Hepatocyte (in vitro differentiated cells): ENCODE measurements at regions not wholly inside any gene's neighbourhood (a gene's known extent, or its start where the extent isn't known, plus 50 kb on each side); places are given as distances from the start of the nearest gene placed in this dataset.
"Not testable (repeated sequence)": the region's sequence is repeated elsewhere in the genome, so short reads cannot be mapped to it uniquely, and the experiment has no call there.

Experiments
- DNase-seq: peaks from one replicate; pipeline ENCODE4 v3.0.0-alpha.2; 2016; ENCODE audit warnings: low spot score
- H2AFZ ChIP-seq: fragments of 200-600 bp; sonication (generic); 2 replicates; pipeline ENCODE4 v1.6.0; 2016; ENCODE audit warnings: antibody characterized with exemption, mild to moderate bottlenecking
- H3K27ac ChIP-seq: fragments of 200-600 bp; sonication (generic); 2 replicates; pipeline ENCODE4 v1.5.1; 2016; ENCODE audit warnings: mild to moderate bottlenecking
- H3K27me3 ChIP-seq: fragments of 200-600 bp; sonication (generic); 2 replicates; pipeline ENCODE4 v1.6.1; 2016
- H3K36me3 ChIP-seq: fragments of 200-600 bp; sonication (generic); replicated peaks from 2 replicates; pipeline ENCODE4 v1.5.1; 2016; ENCODE audit warnings: low read depth; ENCODE audit not compliant: insufficient read depth
- H3K4me1 ChIP-seq: fragments of 200-600 bp; sonication (generic); 2 replicates; pipeline ENCODE4 v1.5.1; 2016; ENCODE audit warnings: mild to moderate bottlenecking, moderate library complexity; ENCODE audit not compliant: insufficient read depth
- H3K4me2 ChIP-seq: fragments of 200-600 bp; sonication (generic); 2 replicates; pipeline ENCODE4 v1.6.0; 2016
- H3K4me3 ChIP-seq: fragments of 200-600 bp; sonication (generic); 2 replicates; pipeline ENCODE4 v1.5.1; 2016; ENCODE audit warnings: mild to moderate bottlenecking
- H3K79me2 ChIP-seq: fragments of 200-600 bp; sonication (generic); 2 replicates; pipeline ENCODE4 v1.6.0; 2017; ENCODE audit warnings: mild to moderate bottlenecking
- H3K9me2 ChIP-seq: fragments of 200-600 bp; sonication (generic); replicated peaks from 2 replicates; pipeline ENCODE4 v1.6.0; 2017; ENCODE audit warnings: mild to moderate bottlenecking; ENCODE audit not compliant: insufficient read depth
- H3K9me3 ChIP-seq: fragments of 200-600 bp; sonication (generic); 2 replicates; pipeline ENCODE4 v1.5.1; 2016; ENCODE audit warnings: low read depth, mild to moderate bottlenecking
- H4K20me1 ChIP-seq: fragments of 200-600 bp; sonication (generic); 2 replicates; pipeline ENCODE4 v1.6.0; 2016; ENCODE audit warnings: mild to moderate bottlenecking; ENCODE audit not compliant: insufficient read depth, poor library complexity, severe bottlenecking
- CTCF ChIP-seq: fragments of 200-600 bp; sonication (generic); IDR thresholded peaks from 2 replicates; pipeline ENCODE4 v1.5.1; 2016; ENCODE audit warnings: antibody characterized with exemption, mild to moderate bottlenecking; ENCODE audit not compliant: poor library complexity
- EZH2 ChIP-seq: fragments of 200-600 bp; sonication (generic); IDR thresholded peaks from 2 replicates; pipeline ENCODE4 v1.6.1; 2016; ENCODE audit warnings: antibody characterized with exemption, mild to moderate bottlenecking, borderline replicate concordance
- EZH2phosphoT487 ChIP-seq: fragments of 200-600 bp; sonication (generic); IDR thresholded peaks from one replicate; pipeline ENCODE4 v1.6.1; 2018; ENCODE audit warnings: antibody characterized with exemption, mild to moderate bottlenecking, low read depth, moderate library complexity; ENCODE audit not compliant: unreplicated experiment, severe bottlenecking
- WGBS: methylation state at CpG from one replicate; pipeline ENCODE4 v1.1.6; 2016; ENCODE audit warnings: low lambda C conversion rate; ENCODE audit errors: missing lambda C conversion rate; 5-methylcytosine and 5-hydroxymethylcytosine counted together

- 93% methylated on average over 4 of the region's 4 CpGs for WGBS
- Histone ChIP-seq H3K9me3 (no peaks in the 10 kb centered on the region), H3K4me2 (no peak overlapping the region), H3K9me2 (no peaks in the 10 kb centered on the region), H4K20me1 (no peaks in the 10 kb centered on the region), H2AFZ (no peak overlapping the region), H3K4me3 (no peak overlapping the region), H3K36me3 (no peaks in the 10 kb centered on the region), H3K4me1 (no peaks in the 10 kb centered on the region), H3K27ac (no peak overlapping the region), H3K79me2 (no peaks in the 10 kb centered on the region), H3K27me3 (no peaks in the 10 kb centered on the region)
- TF ChIP-seq CTCF: no peak
- no peak for TF ChIP-seq EZH2phosphoT487
- TF ChIP-seq EZH2: no peak
- DNase-seq: no peak
Measured at GRCh38 chr6:125647391-125647790, 102.0 kb upstream of the HEY2 start.

- H3K27me3 ChIP-seq, H3K4me1 ChIP-seq, H2AFZ ChIP-seq, H3K9me3 ChIP-seq, H3K4me2 ChIP-seq, H3K36me3 ChIP-seq, DNase-seq, H3K27ac ChIP-seq, H3K9me2 ChIP-seq, H3K79me2 ChIP-seq, H3K4me3 ChIP-seq, H4K20me1 ChIP-seq: not testable (repeated sequence)
Measured at GRCh38 chr6:125653752-125654151, 95.7 kb upstream of the HEY2 start.

- TF ChIP-seq EZH2 (no peak), EZH2phosphoT487 (no peak), CTCF (no peak)
- no peaks in the 10 kb centered on the region for H3K9me3 ChIP-seq
- no peak overlapping the region for H2AFZ ChIP-seq
- no peaks in the 10 kb centered on the region for H3K4me1 ChIP-seq
- H3K9me2 ChIP-seq: no peaks in the 10 kb centered on the region
- H3K27ac ChIP-seq: no peak overlapping the region
- H3K4me3 ChIP-seq: no peak overlapping the region
- DNase-seq: no peak
- H3K4me2 ChIP-seq: no peak overlapping the region
- 94% methylated on average over 1 of the region's 1 CpG for WGBS
- no peaks in the 10 kb centered on the region for H3K79me2 ChIP-seq
- no peaks in the 10 kb centered on the region for H3K27me3 ChIP-seq
- no peaks in the 10 kb centered on the region for H3K36me3 ChIP-seq
- H4K20me1 ChIP-seq: no peaks in the 10 kb centered on the region
Measured at GRCh38 chr6:125655511-125655910, 93.9 kb upstream of the HEY2 start.

- H3K4me2 ChIP-seq: no peak overlapping the region
- no peaks in the 10 kb centered on the region for H3K4me1 ChIP-seq
- 62% methylated on average over 5 of the region's 5 CpGs for whole genome bisulfite sequencing
- no peaks in the 10 kb centered on the region for H3K36me3 ChIP-seq
- no peaks in the 10 kb centered on the region for H3K9me3 ChIP-seq
- DNase-seq: no peak
- no peaks in the 10 kb centered on the region for H3K79me2 ChIP-seq
- TF ChIP-seq EZH2 (no peak), EZH2phosphoT487 (no peak), CTCF (no peak)
- no peaks in the 10 kb centered on the region for H3K27me3 ChIP-seq
- no peak overlapping the region for H3K4me3 ChIP-seq
- no peak overlapping the region for H2AFZ ChIP-seq
- H4K20me1 ChIP-seq: no peaks in the 10 kb centered on the region
- H3K9me2 ChIP-seq: no peaks in the 10 kb centered on the region
- H3K27ac ChIP-seq: no peak overlapping the region
Measured at GRCh38 chr6:125656287-125656870, 93.1 kb upstream of the HEY2 start.
